ENCODE measurements at regions not wholly inside any gene's neighbourhood (a gene's known extent, or its start where the extent isn't known, plus 50 kb on each side); places are given as distances from the start of the nearest gene placed in this dataset.

GRCh38 chr17:52383493-52384100, 225.1 kb upstream of the CA10 start:
- TF ChIP-seq EZH2 (IDR thresholded peaks at IDR 0.05; ENCODE audit: low read depth), result no peak
- TF ChIP-seq, protein P1, sequence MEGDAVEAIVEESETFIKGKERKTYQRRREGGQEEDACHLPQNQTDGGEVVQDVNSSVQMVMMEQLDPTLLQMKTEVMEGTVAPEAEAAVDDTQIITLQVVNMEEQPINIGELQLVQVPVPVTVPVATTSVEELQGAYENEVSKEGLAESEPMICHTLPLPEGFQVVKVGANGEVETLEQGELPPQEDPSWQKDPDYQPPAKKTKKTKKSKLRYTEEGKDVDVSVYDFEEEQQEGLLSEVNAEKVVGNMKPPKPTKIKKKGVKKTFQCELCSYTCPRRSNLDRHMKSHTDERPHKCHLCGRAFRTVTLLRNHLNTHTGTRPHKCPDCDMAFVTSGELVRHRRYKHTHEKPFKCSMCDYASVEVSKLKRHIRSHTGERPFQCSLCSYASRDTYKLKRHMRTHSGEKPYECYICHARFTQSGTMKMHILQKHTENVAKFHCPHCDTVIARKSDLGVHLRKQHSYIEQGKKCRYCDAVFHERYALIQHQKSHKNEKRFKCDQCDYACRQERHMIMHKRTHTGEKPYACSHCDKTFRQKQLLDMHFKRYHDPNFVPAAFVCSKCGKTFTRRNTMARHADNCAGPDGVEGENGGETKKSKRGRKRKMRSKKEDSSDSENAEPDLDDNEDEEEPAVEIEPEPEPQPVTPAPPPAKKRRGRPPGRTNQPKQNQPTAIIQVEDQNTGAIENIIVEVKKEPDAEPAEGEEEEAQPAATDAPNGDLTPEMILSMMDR (conservative IDR thresholded peaks at IDR 0.05), result peak; percentile 76
